ENCODE measurements at regions not wholly inside any gene's neighbourhood (a gene's known extent, or its start where the extent isn't known, plus 50 kb on each side); places are given as distances from the start of the nearest gene placed in this dataset.

DNA sequence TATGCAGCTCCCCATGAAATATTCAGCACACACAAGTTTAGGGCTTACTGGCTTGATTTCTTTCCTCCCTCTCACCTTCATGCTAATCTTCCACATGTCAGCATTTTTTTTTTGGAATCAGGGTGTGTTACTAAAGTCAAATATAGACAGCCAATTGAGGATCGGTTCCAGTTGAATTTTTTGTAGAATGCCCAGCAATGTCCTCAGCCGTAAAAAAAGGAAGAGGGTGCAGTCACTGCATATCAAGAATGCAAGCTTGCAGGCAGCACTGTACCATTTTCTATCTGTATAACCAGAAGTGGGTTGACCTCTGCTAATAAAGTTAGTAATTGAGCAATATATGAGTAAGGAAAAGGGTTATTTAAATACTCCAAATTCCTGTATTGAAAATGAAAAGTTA lies 51.4 kb upstream of the CHMP2B start:
- Histone ChIP-seq H3K56ac (replicated peaks; ENCODE audit: insufficient read length, low read depth, low read length) (no peak overlapping the region), H3K23ac (ENCODE audit: insufficient read length) (no peak overlapping the region), H3K36me3 (ENCODE audit: control insufficient read depth in 2 of 4, insufficient read depth in 4 of 4, low read length in 3 of 4) (no peaks in the 10 kb centered on the region), H2AK5ac (ENCODE audit: low read depth, low read length) (no peak overlapping the region), H2BK5ac (ENCODE audit: low read depth, low read length) (no peak overlapping the region), H3K27ac (ENCODE audit: low read depth, low read length) (no peak overlapping the region), H4K91ac (replicated peaks; ENCODE audit: insufficient read length, low read length) (no peak overlapping the region), H4K20me1 (replicated peaks in 1 of 2; ENCODE audit: control insufficient read depth in 1 of 2, insufficient read depth in 2 of 2, low read length in 2 of 2) (no peaks in the 10 kb centered on the region), H4K5ac (ENCODE audit: insufficient read length, low read depth, low read length) (no peak overlapping the region), H2BK15ac (ENCODE audit: low read length) (no peak overlapping the region), H3K4ac (replicated peaks; ENCODE audit: insufficient read length, low read depth, low read length) (no peak overlapping the region), H2BK120ac (replicated peaks; ENCODE audit: low read depth, low read length) (no peak overlapping the region), H3K14ac (ENCODE audit: insufficient read length) (no peak overlapping the region), H3K18ac (ENCODE audit: extremely low read depth, low read length) (no peak overlapping the region), H3K9ac (replicated peaks in 1 of 4; ENCODE audit: extremely low read depth in 1 of 4, low read depth in 3 of 4, low read length in 3 of 4) (no peak overlapping the region), H3K9me3 (ENCODE audit: insufficient read depth in 2 of 2, low read depth in 1 of 2, low read length in 1 of 2) (no peaks in the 10 kb centered on the region), H3K27me3 (replicated peaks in 1 of 4; ENCODE audit: control insufficient read depth in 3 of 4, extremely low read depth in 1 of 4, insufficient read depth in 3 of 4, low read length in 3 of 4) (no peaks in the 10 kb centered on the region), H3K4me1 (replicated peaks in 1 of 4; ENCODE audit: control insufficient read depth in 3 of 4, insufficient read depth in 4 of 4, low read length in 3 of 4) (no peaks in the 10 kb centered on the region), H3K4me3 (ENCODE audit: extremely low read depth in 1 of 4, insufficient read depth in 2 of 4, low read depth in 3 of 4, low read length in 4 of 4) (no peak overlapping the region), H4K8ac (ENCODE audit: extremely low read depth, insufficient read depth, low read length) (no peak overlapping the region), H3K79me2 (ENCODE audit: control insufficient read depth in 1 of 2, insufficient read depth in 2 of 2, low read length in 2 of 2) (no peaks in the 10 kb centered on the region), H3K4me2 (ENCODE audit: insufficient read depth in 1 of 2, low read depth in 2 of 2, low read length in 2 of 2) (no peak overlapping the region), H2AFZ (ENCODE audit: low read length) (no peak overlapping the region), H2BK12ac (ENCODE audit: low read depth, low read length) (no peak overlapping the region), H2BK20ac (ENCODE audit: low read length) (no peak overlapping the region), H3K79me1 (ENCODE audit: low read depth, low read length) (no peaks in the 10 kb centered on the region), H3K23me2 (ENCODE audit: low read depth, low read length) (no peaks in the 10 kb centered on the region)
- 95% methylated on average over 2 of the region's 2 CpGs; no CpG with 5 or more reads in 1 of the 2 experiments for WGBS, 2 experiments (ENCODE audit: extremely low coverage in 1 of 2, insufficient coverage in 1 of 2, insufficient read length in 1 of 2, insufficient replicate concordance in 2 of 2, low coverage in 1 of 2, low lambda C conversion rate in 2 of 2, missing lambda C conversion rate in 1 of 2)
- FAIRE-seq (no peak), DNase-seq (ENCODE audit: low read depth in 1 of 2, low spot score in 2 of 2) (no peak)
- POLR2A ChIA-PET (ENCODE audit: partially characterized antibody): no interaction called here
- CTCF ChIA-PET (ENCODE audit: partially characterized antibody): interaction anchor here (0.6 to 2.0 kb wide), 5 partner anchors 8 to 1443 kb away, joined by 3 to 13 read pairs (median 4); no protein-coding TSS in a partner anchor
- TF ChIP-seq CREB1 (IDR thresholded peaks at IDR 0.05): no peak
- TF ChIP-seq YY1 (IDR thresholded peaks at IDR 0.05; ENCODE audit: low read depth, low read length): no peak
- no peak for TF ChIP-seq SIN3A (conservative IDR thresholded peaks at IDR 0.05 in 1 of 2, IDR thresholded peaks at IDR 0.05 in 1 of 2; ENCODE audit: low read depth in 1 of 2, low read length in 2 of 2)
- no peak for TF ChIP-seq SP1 (IDR thresholded peaks at IDR 0.05; ENCODE audit: low read depth, low read length)
- no peak for TF ChIP-seq CBX5 (IDR thresholded peaks at IDR 0.05; ENCODE audit: low read depth, low read length)
- TF ChIP-seq USF2 (IDR thresholded peaks at IDR 0.05; ENCODE audit: low read length): no peak
- TF ChIP-seq BRCA1 (IDR thresholded peaks at IDR 0.05; ENCODE audit: low read depth, low read length): no peak
- TF ChIP-seq GABPA (IDR thresholded peaks at IDR 0.05; ENCODE audit: borderline replicate concordance, insufficient read depth, low read length): no peak
- TF ChIP-seq ATF3 (IDR thresholded peaks at IDR 0.05; ENCODE audit: insufficient read depth, low read depth, low read length): no peak
- TF ChIP-seq POLR2A (IDR thresholded peaks at IDR 0.05; ENCODE audit: control extremely low read depth in 1 of 2, low read depth in 2 of 2, low read length in 2 of 2): no peak
- no peak for TF ChIP-seq MAX (IDR thresholded peaks at IDR 0.05)
- no peak for TF ChIP-seq SUZ12 (IDR thresholded peaks at IDR 0.05; ENCODE audit: low read length)
- TF ChIP-seq CBX8 (IDR thresholded peaks at IDR 0.05; ENCODE audit: borderline replicate concordance, low read depth, low read length): no peak
- TF ChIP-seq TBP (IDR thresholded peaks at IDR 0.05; ENCODE audit: low read depth, low read length): no peak

Data from H1 (cell line).